GM23338 (cell line): ENCODE measurements at regions not wholly inside any gene's neighbourhood (a gene's known extent, or its start where the extent isn't known, plus 50 kb on each side); places are given as distances from the start of the nearest gene placed in this dataset.
A peak's percentile ranks its signal among the peaks of the same experiment; 100 is the strongest.

ENCODE experiments used
- ATAC-seq: fragments of 200-7000 bp; cut with Tn5 transposase; 3 replicates; pipeline ENCODE4 v1.9.1; 2020
- DNase-seq: peaks from one replicate; pipeline ENCODE4 v3.0.0-alpha.2; 2015; ENCODE audit warnings: low spot score
- H2AFZ ChIP-seq: fragments of 200-600 bp; sonication (generic); 2 replicates; pipeline ENCODE4 v1.8.0; 2016; ENCODE audit warnings: antibody characterized with exemption, mild to moderate bottlenecking, moderate library complexity
- H3F3A ChIP-seq: fragments of 200-600 bp; sonication (generic); replicated peaks from 2 replicates; pipeline ENCODE4 v1.8.0; 2017; ENCODE audit warnings: antibody characterized with exemption, mixed run types, low read depth
- H3K27ac ChIP-seq: fragments of 200-600 bp; sonication (generic); 2 replicates; pipeline ENCODE4 v1.6.1; 2016; ENCODE audit warnings: low read depth
- H3K27me3 ChIP-seq: fragments of 200-600 bp; sonication (generic); 2 replicates; pipeline ENCODE4 v1.8.0; 2016; ENCODE audit warnings: mild to moderate bottlenecking, mixed run types, moderate library complexity; ENCODE audit not compliant: insufficient read depth
- H3K36me3 ChIP-seq: fragments of 200-600 bp; sonication (generic); 2 replicates; pipeline ENCODE4 v1.8.0; 2016; ENCODE audit warnings: mild to moderate bottlenecking; ENCODE audit not compliant: insufficient read depth
- H3K4me1 ChIP-seq: fragments of 200-600 bp; sonication (generic); 2 replicates; pipeline ENCODE4 v1.8.0; 2016; ENCODE audit warnings: mild to moderate bottlenecking, moderate library complexity; ENCODE audit not compliant: insufficient read depth
- H3K4me2 ChIP-seq: fragments of 200-600 bp; sonication (generic); 2 replicates; pipeline ENCODE4 v1.7.1; 2017; ENCODE audit warnings: mixed run types
- H3K4me3 ChIP-seq: fragments of 200-600 bp; sonication (generic); 2 replicates; pipeline ENCODE4 v1.6.1; 2016; ENCODE audit warnings: mixed run types
- H3K79me2 ChIP-seq: fragments of 200-600 bp; sonication (generic); replicated peaks from 2 replicates; pipeline ENCODE4 v1.8.0; 2017; ENCODE audit warnings: mild to moderate bottlenecking; ENCODE audit not compliant: insufficient read depth
- H3K9me2 ChIP-seq: fragments of 200-600 bp; sonication (generic); 2 replicates; pipeline ENCODE4 v1.8.0; 2017; ENCODE audit not compliant: insufficient read depth
- H4K20me1 ChIP-seq: fragments of 200-600 bp; sonication (generic); replicated peaks from 2 replicates; pipeline ENCODE4 v1.8.0; 2017; ENCODE audit warnings: mild to moderate bottlenecking; ENCODE audit not compliant: insufficient read depth
- H3K27ac Mint-ChIP-seq: 2 replicates; pipeline ENCODE4 v1.8.0; 2020; ENCODE audit warnings: inconsistent platforms, mild to moderate bottlenecking, moderate library complexity, mixed read lengths
- H3K27me3 Mint-ChIP-seq: 3 replicates; pipeline ENCODE4 v1.8.0; 2022; ENCODE audit warnings: low read depth, mild to moderate bottlenecking, moderate library complexity, mixed read lengths, inconsistent platforms; ENCODE audit not compliant: insufficient read depth, poor library complexity
- H3K36me3 Mint-ChIP-seq: 3 replicates; pipeline ENCODE4 v1.8.0; 2021; ENCODE audit warnings: low read depth, mild to moderate bottlenecking, inconsistent platforms, moderate library complexity, mixed read lengths
- H3K4me1 Mint-ChIP-seq: 3 replicates; pipeline ENCODE4 v1.8.0; 2020; ENCODE audit warnings: mild to moderate bottlenecking, inconsistent platforms, mixed read lengths
- H3K4me3 Mint-ChIP-seq: 3 replicates; pipeline ENCODE4 v1.8.0; 2021; ENCODE audit warnings: moderate library complexity, mild to moderate bottlenecking, inconsistent platforms, mixed read lengths
- H3K9me3 Mint-ChIP-seq: 3 replicates; pipeline ENCODE4 v1.8.0; 2020; ENCODE audit warnings: moderate library complexity, mild to moderate bottlenecking, inconsistent platforms, mixed read lengths
- CREB1 ChIP-seq: fragments of 250-450 bp; sonication (Bioruptor Pico); IDR thresholded peaks from 2 replicates; pipeline ENCODE4 v1.5.0; 2020; ENCODE audit warnings: low read depth, mild to moderate bottlenecking, moderate library complexity
- EZH2 ChIP-seq: fragments of 200-600 bp; sonication (generic); IDR thresholded peaks from one replicate; pipeline ENCODE4 v1.8.0; 2017; ENCODE audit warnings: antibody characterized with exemption, mild to moderate bottlenecking, low read depth; ENCODE audit not compliant: unreplicated experiment
- EZH2phosphoT487 ChIP-seq: fragments of 200-600 bp; sonication (generic); IDR thresholded peaks from one replicate; pipeline ENCODE4 v1.8.1; 2018; ENCODE audit warnings: antibody characterized with exemption; ENCODE audit not compliant: unreplicated experiment
- JUNB ChIP-seq: IDR thresholded peaks from one replicate; pipeline ENCODE4 v1.6.1; 2016; ENCODE audit warnings: antibody characterized with exemption; ENCODE audit not compliant: unreplicated experiment
- NANOG ChIP-seq: IDR thresholded peaks from 2 replicates; pipeline ENCODE4 v1.6.1; 2016; ENCODE audit warnings: antibody characterized with exemption, borderline replicate concordance
- POLR2AphosphoS5 ChIP-seq: IDR thresholded peaks from 2 replicates; pipeline ENCODE4 v1.6.1; 2016; ENCODE audit warnings: antibody characterized with exemption, low read depth
- REST ChIP-seq: IDR thresholded peaks from one replicate; pipeline ENCODE4 v1.6.1; 2018; ENCODE audit warnings: antibody characterized with exemption; ENCODE audit not compliant: unreplicated experiment
- STAT1 ChIP-seq: IDR thresholded peaks from one replicate; pipeline ENCODE4 v1.6.1; 2016; ENCODE audit warnings: antibody characterized with exemption; ENCODE audit not compliant: unreplicated experiment
- ZNF114 ChIP-seq: fragments of 250-450 bp; sonication (Bioruptor Pico); IDR thresholded peaks from 2 replicates; pipeline ENCODE4 v1.5.0; 2020; ENCODE audit warnings: mild to moderate bottlenecking, moderate library complexity
- ZNF331 ChIP-seq: fragments of 250-450 bp; sonication (Bioruptor Pico); IDR thresholded peaks from 2 replicates; pipeline ENCODE4 v1.5.0; 2020; ENCODE audit warnings: low read depth, mild to moderate bottlenecking, moderate library complexity
- ZNF462 ChIP-seq: fragments of 250-450 bp; sonication (Bioruptor Pico); IDR thresholded peaks from 2 replicates; pipeline ENCODE4 v1.5.0; 2020; ENCODE audit warnings: mild to moderate bottlenecking, moderate library complexity
- TF ChIP-seq, protein P1 (sequence below): IDR thresholded peaks from 2 replicates; pipeline ENCODE4 v1.6.1; 2016; ENCODE audit warnings: antibody characterized with exemption
- TF ChIP-seq, protein P2 (sequence below), 2 experiments: fragments of 200-600 bp in 1 of 2; sonication (generic) in 1 of 2; conservative IDR thresholded peaks; 2 replicates each; pipeline versions ENCODE4 v1.5.1 to v1.6.1; 2016 to 2017; ENCODE audit warnings: antibody characterized with exemption in 2 of 2, low read depth in 2 of 2, mild to moderate bottlenecking in 2 of 2, moderate library complexity in 1 of 2

DNA sequence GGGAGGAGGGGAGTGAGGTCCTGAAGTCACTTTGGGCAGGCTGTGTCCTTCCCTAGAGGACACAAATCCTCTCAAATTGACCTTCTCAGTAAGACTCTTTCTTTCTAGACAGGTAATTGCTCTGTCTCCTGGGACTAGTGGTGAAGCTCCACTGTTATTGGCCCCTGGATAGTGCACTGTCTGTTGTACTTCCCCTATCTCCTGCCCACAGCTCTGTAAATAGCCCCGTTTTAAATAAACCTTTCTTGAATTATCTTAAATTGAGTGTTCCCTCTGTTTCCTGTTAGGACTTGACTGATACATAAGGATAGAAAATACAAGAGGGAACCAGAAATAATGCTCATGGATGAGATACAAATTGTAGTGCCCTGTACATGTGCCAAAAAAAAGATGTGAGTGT lies 229.5 kb upstream of the USP24 start:
- Histone ChIP-seq H3K4me2 (no peak overlapping the region), H3F3A (no peaks in the 10 kb centered on the region), H3K36me3 (no peaks in the 10 kb centered on the region), H3K79me2 (no peaks in the 10 kb centered on the region), H3K27me3 (no peaks in the 10 kb centered on the region), H3K9me2 (no peaks in the 10 kb centered on the region), H3K27ac (no peak overlapping the region), H3K4me3 (no peak overlapping the region), H3K4me1 (no peaks in the 10 kb centered on the region), H2AFZ (peak overlapping the region; percentile 56; the same call in 1 of the 2 replicates), H4K20me1 (0 out of 2 replicates have a peak, but pooled peaks cover 3% of the 10 kb centered on the region)
- no peaks in the 10 kb centered on the region for H3K4me1 Mint-ChIP-seq
- peaks cover 3% of the 10 kb centered on the region; the same call in 1 of the 3 replicates for H3K9me3 Mint-ChIP-seq
- no peak for DNase-seq
- H3K36me3 Mint-ChIP-seq: no peaks in the 10 kb centered on the region
- no peak for ATAC-seq
- TF ChIP-seq ZNF462 (no peak), ZNF114 (no peak), NANOG (no peak), POLR2AphosphoS5 (no peak), JUNB (no peak), CREB1 (CRISPR knock-in tag) (no peak), STAT1 (no peak), REST (no peak), EZH2phosphoT487 (no peak), ZNF331 (CRISPR knock-in tag) (no peak), EZH2 (no peak)
- TF ChIP-seq, protein P1, sequence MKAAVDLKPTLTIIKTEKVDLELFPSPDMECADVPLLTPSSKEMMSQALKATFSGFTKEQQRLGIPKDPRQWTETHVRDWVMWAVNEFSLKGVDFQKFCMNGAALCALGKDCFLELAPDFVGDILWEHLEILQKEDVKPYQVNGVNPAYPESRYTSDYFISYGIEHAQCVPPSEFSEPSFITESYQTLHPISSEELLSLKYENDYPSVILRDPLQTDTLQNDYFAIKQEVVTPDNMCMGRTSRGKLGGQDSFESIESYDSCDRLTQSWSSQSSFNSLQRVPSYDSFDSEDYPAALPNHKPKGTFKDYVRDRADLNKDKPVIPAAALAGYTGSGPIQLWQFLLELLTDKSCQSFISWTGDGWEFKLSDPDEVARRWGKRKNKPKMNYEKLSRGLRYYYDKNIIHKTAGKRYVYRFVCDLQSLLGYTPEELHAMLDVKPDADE: no peak
- TF ChIP-seq, protein P2, sequence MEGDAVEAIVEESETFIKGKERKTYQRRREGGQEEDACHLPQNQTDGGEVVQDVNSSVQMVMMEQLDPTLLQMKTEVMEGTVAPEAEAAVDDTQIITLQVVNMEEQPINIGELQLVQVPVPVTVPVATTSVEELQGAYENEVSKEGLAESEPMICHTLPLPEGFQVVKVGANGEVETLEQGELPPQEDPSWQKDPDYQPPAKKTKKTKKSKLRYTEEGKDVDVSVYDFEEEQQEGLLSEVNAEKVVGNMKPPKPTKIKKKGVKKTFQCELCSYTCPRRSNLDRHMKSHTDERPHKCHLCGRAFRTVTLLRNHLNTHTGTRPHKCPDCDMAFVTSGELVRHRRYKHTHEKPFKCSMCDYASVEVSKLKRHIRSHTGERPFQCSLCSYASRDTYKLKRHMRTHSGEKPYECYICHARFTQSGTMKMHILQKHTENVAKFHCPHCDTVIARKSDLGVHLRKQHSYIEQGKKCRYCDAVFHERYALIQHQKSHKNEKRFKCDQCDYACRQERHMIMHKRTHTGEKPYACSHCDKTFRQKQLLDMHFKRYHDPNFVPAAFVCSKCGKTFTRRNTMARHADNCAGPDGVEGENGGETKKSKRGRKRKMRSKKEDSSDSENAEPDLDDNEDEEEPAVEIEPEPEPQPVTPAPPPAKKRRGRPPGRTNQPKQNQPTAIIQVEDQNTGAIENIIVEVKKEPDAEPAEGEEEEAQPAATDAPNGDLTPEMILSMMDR (conservative IDR thresholded peaks at IDR 0.05; ENCODE audit: low read depth in 2 of 2): no peak
- H3K27ac Mint-ChIP-seq: no peak overlapping the region
- H3K27me3 Mint-ChIP-seq: no peaks in the 10 kb centered on the region
- H3K4me3 Mint-ChIP-seq: no peak overlapping the region
